Jurkat, Clone E6-1 (cell line): ENCODE measurements at regions not wholly inside any gene's neighbourhood (a gene's known extent, or its start where the extent isn't known, plus 50 kb on each side); places are given as distances from the start of the nearest gene placed in this dataset.
"Not testable (repeated sequence)": the region's sequence is repeated elsewhere in the genome, so short reads cannot be mapped to it uniquely, and the experiment has no call there.

Experiments
- DNase-seq: peaks from one replicate; pipeline ENCODE4 v3.0.0-alpha.2; 2011; ENCODE audit warnings: low read depth, low spot score
- H3K4me3 ChIP-seq: 2 replicates; pipeline ENCODE4 v1.5.1; 2011; ENCODE audit warnings: mild to moderate bottlenecking, low read length, control low read depth, moderate library complexity

- H3K4me3 ChIP-seq, DNase-seq: not testable (repeated sequence)
Observed at GRCh38 chr9:40942730-40943129, 185.8 kb downstream of the FOXD4L6 start.

GRCh38 chr9:40939888-40940209, 188.6 kb downstream of the FOXD4L6 start:
- H3K4me3 ChIP-seq, DNase-seq: not testable (repeated sequence)

DNA sequence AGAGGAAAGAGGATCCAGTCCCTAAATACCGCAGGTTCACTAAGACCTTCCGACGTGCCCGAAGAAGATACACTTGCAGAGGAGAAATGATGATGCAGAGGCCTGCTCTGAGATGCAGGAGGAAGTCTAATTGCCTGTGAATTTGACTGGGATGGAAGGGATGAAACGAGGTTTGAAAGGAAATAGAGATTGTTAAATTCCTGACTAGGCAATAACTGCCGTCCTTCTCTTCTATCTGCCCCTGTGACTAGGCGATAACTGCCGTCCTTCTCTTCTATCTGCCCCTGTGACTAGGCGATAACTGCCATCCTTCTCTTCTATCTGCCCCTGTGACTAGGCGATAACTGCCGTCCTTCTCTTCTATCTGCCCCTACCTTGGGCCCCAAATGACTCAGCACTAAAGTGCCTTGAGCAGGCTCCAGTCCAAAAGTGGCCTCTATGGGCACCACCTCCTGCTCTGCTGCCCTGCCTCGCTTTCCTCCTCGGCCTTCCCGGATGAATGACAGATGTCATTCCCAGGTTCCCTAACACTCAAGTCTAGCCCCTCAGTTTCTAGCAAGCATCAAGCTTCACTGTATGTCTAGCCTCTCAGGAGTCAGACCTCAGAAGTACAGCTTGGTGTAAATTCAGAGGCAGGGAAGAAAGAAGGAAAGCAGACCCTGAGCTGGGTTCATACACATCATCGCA, 189.1 kb downstream of the FOXD4L6 start:
- DNase-seq, H3K4me3 ChIP-seq: not testable (repeated sequence)

- DNase-seq: no peak
- no peak overlapping the region for H3K4me3 ChIP-seq
Observed at GRCh38 chr9:40935336-40935735, 193.1 kb downstream of the FOXD4L6 start.

- DNase-seq, H3K4me3 ChIP-seq: not testable (repeated sequence)
Observed at GRCh38 chr9:40934480-40934879, 194.0 kb downstream of the FOXD4L6 start.

DNA sequence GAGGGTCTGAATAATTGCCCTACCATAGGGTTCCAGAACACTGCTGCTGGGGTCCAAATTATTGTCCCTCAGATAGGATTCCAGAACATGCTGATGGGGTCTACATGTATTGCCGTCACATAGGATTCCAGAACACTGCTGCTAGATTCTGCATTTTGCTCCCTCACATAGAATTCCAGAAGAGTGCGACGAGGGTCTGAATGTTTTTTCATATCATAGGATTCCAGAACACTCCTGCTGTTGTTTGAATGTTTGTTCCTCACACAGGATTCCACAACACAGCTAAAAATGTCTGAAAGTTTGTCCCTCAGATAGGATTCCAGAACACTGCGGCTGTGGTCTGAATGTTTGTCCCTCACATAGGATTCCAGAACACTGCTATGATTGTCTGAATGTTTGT, 198.1 kb downstream of the FOXD4L6 start:
- H3K4me3 ChIP-seq, DNase-seq: not testable (repeated sequence)

DNA sequence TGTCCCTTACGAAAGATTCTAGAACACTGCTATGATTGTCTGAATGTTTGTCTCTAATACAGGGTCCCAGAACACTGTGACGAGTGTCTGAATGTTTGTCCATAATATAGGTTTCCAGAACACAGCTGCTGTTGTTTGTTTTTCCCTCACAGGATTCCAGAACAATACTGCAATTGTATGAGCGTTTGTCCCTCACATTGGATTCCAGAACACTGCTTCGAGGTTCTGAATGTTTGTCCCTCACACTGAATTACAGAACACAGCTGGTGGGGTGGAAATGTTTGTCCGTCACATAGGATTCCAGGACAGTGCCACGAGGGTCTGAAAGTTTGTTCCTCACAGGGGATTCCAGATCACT, 199.0 kb downstream of the FOXD4L6 start:
- not testable (repeated sequence) for DNase-seq, H3K4me3 ChIP-seq

DNA sequence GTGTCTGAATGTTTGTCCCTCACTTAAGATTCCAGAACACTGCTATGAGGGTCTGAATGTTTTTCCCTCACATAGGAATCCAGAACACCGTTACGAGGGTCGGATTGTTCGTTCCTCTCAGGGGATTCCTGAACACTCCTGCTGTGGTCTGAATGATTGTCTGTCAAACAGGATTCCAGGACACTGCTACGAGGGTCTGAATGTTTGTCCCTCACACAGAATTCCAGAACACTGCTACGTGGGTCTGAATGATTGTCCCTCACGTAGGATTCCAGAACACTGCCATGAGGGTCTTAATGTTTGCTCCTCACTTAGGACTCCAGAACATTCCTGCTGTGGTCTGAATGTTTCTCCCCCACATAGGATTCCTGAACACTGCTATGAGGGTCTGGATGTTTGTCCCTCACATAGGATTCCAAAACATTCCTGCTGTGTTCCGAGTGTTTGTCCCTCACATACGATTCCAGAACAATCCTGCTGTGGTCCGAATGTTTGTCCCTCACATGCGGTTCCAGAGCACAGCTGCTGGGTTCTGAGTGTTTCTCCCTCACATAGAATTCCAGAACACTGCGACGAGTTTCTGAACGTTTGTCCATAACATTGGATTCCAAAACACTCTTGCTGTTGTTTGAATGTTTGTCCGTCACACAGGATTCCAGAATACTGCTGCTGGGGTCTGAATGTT, 199.5 kb downstream of the FOXD4L6 start:
- DNase-seq: no peak
- no peak overlapping the region for H3K4me3 ChIP-seq

- H3K4me3 ChIP-seq: no peak overlapping the region
- no peak for DNase-seq
Observed at GRCh38 chr9:40927851-40928802, 200.4 kb downstream of the FOXD4L6 start.

GRCh38 chr9:40927260-40927631, 201.2 kb downstream of the FOXD4L6 start:
- no peak overlapping the region for H3K4me3 ChIP-seq
- DNase-seq: no peak

DNA sequence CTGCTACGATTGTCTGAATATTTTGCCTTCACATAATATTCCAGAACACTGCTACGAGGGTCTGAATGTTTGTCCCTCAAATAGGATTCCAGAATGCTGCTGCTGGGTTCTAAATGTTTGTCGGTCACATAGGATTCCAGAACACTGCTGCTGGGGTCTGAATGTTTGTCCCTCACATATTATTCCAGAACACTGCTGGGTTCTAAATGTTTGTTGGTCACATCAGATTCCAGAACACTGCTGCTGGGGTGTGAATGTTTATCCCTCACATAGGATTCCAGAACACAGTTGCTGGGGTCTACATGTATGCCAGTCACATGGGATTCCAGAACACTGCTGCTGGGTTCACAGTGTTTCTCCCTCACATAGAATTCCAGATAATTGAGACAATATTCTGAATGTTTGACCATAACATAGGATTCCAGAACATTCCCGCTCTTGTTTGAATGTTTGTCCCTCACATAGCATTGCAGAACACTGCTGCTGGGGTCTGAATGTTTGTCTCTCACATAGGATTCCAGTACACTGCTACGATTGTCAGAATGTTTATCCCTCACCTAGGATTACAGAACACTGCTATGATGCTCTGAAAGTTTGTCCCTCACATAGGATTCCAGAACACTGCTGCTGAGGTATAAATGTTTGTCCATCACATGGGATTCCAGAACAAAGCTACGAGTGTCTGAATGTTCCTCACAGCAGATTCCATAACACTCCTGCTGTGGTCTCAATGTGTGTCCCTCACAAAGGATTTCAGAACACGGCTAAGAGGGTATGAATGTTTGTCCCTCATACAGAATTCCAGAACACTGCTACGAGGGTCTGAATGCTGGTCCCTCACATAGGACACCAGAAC, 201.8 kb downstream of the FOXD4L6 start:
- H3K4me3 ChIP-seq: no peak overlapping the region
- DNase-seq: no peak

DNA sequence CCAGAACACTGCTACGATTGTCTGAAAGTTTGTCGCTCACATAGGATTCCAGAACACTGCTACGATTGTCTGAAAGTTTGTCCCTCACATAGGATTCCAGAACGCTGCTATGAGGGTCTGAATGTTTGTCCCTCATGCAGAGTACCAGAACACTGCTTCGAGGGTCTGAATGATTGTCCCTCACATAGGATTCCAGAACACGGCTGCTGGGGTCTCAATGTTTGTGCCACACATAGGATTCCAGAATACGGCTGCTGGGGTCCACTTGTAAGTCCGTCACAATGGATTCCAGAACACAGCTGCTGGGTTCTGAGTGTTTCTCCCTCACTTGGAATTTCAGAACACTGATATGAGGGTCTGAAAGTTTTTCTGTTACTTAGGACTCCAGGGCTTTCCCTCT, 203.3 kb downstream of the FOXD4L6 start:
- no peak for DNase-seq
- no peak overlapping the region for H3K4me3 ChIP-seq

DNA sequence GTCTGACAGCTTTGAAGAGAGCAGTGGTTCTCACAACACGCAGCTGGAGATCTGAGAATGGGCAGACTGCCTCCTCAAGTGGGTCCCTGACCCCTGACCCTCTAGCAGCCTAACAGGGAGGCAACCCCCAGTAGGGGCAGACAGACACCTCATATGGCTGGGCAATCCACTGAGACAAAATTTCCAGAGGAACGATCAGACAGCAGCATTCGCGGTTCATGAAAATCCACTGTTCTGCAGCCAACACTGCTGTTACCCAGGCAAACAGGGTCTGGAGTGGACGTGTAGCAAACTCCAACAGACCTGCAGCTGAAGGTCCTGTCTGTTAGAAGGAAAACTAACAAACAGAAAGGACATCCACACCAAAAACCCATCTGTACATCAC, 212.1 kb downstream of the FOXD4L6 start:
- not testable (repeated sequence) for DNase-seq, H3K4me3 ChIP-seq

DNA sequence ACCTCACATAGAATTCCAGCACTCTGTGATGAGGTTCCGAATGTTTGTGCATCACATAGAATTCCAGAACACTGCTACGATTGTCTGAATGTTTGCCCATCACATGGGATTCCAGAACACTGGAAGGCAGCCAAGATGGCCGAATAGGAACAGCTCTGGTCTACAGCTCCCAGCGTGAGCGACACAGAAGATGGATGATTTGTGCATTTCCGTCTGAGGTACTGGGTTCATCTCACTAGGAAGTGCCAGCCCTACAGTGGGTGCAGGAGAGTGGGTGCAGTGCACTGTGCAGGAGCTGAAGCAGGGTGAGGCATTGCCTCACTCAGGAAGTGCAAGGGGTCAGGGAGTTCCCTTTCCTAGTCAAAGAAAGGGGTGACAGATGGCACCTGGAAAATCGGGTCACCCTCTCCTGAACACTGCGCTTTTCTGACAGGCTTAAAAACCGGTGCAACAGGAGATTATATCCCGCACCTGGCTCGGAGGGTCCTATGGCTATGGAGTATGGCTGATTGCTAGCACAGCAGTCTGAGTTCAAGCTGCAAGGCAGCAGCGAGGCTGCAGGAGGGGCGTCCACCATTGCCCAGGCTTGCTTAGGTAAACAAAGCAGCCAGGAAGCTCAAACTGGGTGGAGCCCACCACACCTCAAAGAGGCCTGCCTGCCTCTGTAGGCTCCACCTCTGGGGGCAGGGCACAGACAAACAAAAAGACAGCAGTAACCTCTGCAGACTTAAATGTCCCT, 212.7 kb downstream of the FOXD4L6 start:
- H3K4me3 ChIP-seq, DNase-seq: not testable (repeated sequence)

GRCh38 chr9:40914772-40915659, 213.5 kb downstream of the FOXD4L6 start:
- H3K4me3 ChIP-seq: no peak overlapping the region
- DNase-seq: no peak

DNA sequence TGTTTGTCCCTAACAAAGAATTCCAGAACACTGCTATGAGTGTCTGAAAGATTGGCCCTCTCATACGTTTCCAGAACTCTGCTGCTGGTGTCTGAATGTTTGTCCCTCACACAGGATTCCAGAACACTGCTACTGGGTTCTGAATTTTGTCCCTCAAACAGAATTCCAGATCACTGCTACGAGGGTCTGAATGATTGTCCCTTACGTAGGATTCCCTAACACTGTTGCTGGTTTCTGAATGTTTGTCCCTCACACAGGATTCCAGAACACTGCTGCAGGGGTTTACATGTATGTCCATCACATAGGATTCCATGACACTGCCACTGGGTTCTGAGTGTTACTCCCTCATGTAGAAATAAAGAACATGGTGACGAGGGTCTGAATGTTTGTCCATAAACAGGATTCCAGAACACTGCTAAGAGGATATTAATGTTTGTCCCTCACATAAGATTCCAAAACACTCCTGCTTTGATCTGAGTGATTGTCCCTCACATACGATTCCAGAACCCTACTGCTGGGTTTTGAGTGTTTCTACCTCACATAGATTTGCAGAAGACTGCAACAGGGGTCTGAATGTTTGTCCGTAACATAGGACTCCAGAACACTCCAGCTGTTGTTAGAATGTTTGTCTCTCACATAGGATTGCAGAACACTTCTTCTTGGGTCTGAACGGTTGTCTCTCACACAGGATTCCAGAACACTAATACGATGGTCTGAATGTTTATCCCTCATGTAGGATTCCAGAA, 214.4 kb downstream of the FOXD4L6 start:
- no peak for DNase-seq
- H3K4me3 ChIP-seq: no peak overlapping the region
